ENCODE measurements at regions not wholly inside any gene's neighbourhood (a gene's known extent, or its start where the extent isn't known, plus 50 kb on each side); places are given as distances from the start of the nearest gene placed in this dataset.

DNA sequence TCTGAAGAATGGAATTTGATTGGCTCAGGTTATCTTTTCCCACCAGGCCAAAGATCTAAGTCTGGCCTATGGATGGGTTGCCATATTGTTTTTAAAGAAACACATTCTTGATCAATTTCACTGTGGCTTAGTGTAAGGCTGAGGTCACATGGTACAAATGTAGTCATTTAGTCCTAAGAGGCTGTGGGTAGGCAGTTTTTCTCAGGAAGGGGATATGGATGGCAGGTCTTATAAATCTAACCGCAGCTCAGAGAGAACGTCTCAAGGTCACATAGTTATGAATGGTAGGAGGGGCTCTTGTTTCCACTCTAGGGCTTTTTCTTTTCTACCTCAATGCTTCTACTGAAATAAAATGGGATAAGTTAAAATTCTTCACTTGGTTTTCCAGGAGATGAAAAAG lies 128.6 kb upstream of the ACTBL2 start:
- TF ChIP-seq, protein P1, sequence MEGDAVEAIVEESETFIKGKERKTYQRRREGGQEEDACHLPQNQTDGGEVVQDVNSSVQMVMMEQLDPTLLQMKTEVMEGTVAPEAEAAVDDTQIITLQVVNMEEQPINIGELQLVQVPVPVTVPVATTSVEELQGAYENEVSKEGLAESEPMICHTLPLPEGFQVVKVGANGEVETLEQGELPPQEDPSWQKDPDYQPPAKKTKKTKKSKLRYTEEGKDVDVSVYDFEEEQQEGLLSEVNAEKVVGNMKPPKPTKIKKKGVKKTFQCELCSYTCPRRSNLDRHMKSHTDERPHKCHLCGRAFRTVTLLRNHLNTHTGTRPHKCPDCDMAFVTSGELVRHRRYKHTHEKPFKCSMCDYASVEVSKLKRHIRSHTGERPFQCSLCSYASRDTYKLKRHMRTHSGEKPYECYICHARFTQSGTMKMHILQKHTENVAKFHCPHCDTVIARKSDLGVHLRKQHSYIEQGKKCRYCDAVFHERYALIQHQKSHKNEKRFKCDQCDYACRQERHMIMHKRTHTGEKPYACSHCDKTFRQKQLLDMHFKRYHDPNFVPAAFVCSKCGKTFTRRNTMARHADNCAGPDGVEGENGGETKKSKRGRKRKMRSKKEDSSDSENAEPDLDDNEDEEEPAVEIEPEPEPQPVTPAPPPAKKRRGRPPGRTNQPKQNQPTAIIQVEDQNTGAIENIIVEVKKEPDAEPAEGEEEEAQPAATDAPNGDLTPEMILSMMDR (IDR thresholded peaks at IDR 0.05) = no peak
- no peaks in the 10 kb centered on the region for H3K27me3 ChIP-seq
- H3K36me3 ChIP-seq = no peaks in the 10 kb centered on the region
- intact Hi-C loops (cut with DNase I) = no loop called here
- H3K4me1 ChIP-seq = no peaks in the 10 kb centered on the region
- DNase-seq (no peak), ATAC-seq (no peak)
- no peak overlapping the region for H3K27ac ChIP-seq
- WGBS, 2 donors = 74 to 83% methylated on average over 2 of the region's 2 CpGs
- no peak overlapping the region for H3K4me3 ChIP-seq
- H3K9me3 ChIP-seq = peaks cover 0 to 8% (median 0%) of the 10 kb centered on the region in 11 donors

DNA sequence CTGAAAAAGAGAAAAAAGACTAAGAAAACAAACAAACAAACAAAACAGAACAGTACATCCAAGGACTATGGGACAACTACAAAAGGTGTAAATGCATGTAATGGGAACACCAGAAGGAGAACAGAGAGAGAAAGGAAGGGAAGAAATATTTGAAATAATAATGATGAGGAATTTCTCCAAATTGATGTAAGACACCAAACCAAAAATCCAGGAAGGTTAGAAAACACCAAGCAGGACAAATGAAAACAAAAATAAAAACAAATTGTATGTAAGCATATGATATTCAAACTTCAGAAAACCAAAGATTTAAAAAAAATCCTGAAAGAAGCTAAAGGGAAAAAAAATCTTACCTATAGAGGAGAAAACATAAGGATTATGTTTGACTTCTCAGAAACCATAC lies 125.9 kb upstream of the ACTBL2 start:
- no peaks in the 10 kb centered on the region for H3K36me3 ChIP-seq
- ATAC-seq (no peak), DNase-seq (no peak)
- H3K4me3 ChIP-seq = no peak overlapping the region
- H3K27me3 ChIP-seq = no peaks in the 10 kb centered on the region
- TF ChIP-seq, protein P1 (IDR thresholded peaks at IDR 0.05) = no peak
- H3K27ac ChIP-seq = no peak overlapping the region
- intact Hi-C loops (cut with DNase I) = no loop called here
- peaks cover 0 to 8% (median 0%) of the 10 kb centered on the region in 11 donors for H3K9me3 ChIP-seq
- H3K4me1 ChIP-seq = no peaks in the 10 kb centered on the region

DNA sequence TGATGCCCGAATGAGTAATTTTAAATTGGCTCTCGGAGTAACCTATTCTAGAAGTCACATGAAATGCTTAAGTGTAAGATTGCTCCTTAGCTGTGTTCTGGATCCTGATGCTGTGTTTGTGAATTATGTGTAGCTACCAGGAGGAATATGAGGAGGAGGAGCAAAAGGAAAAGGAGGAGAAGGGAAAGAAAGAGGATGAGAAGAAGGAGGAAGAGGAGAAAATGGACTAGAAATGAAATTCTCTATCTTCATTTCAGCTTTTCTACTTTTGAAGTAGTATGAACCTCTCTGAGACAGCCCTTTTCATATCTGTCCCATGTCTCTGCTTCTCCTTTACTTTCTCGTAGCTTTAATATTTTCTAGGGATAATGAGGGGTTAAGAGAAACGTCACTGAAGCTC lies 119.4 kb upstream of the ACTBL2 start:
- DNase-seq = no peak
- H3K27me3 ChIP-seq = no peaks in the 10 kb centered on the region
- WGBS, 2 donors = 81 to 88% methylated on average over 4 of the region's 4 CpGs
- H3K27ac ChIP-seq = no peak overlapping the region
- no peaks in the 10 kb centered on the region for H3K36me3 ChIP-seq
- no peak for ATAC-seq
- TF ChIP-seq, protein P1 (IDR thresholded peaks at IDR 0.05) = no peak
- no peaks in the 10 kb centered on the region for H3K9me3 ChIP-seq
- intact Hi-C loops (cut with DNase I) = loop anchor here in 1 of 10 donors (1.0 kb wide), 1 partner anchor 42 kb away; no protein-coding TSS in a partner anchor
- H3K4me3 ChIP-seq = no peak overlapping the region
- H3K4me1 ChIP-seq = no peaks in the 10 kb centered on the region

DNA sequence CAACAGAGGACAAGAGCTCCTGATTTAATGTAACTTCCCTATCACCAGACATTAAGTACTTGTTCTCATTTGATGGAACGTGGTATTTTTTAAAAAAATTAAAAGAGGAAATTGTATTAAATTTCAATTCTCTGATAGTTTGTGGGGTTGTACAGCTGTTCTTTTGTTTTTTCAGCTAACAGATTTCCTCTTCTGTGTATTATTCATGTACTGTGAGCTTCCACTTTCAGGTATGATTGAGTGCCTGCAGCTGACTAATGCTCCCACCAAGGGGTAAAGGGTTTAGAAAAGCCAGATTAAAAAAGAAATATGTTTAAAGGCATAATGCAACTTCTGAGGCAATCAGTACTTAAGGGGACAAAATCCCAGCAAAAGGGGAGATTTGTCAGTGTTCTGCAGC lies 117.7 kb upstream of the ACTBL2 start:
- Histone ChIP-seq H3K4me3 (no peak overlapping the region), H3K36me3 (no peaks in the 10 kb centered on the region), H3K27me3 (no peaks in the 10 kb centered on the region), H3K27ac (no peak overlapping the region), H3K4me1 (peaks cover 0 to 10% (median 0%) of the 10 kb centered on the region in 9 donors), H3K9me3 (no peaks in the 10 kb centered on the region)
- intact Hi-C loops (cut with DNase I) = no loop called here
- no peak for ATAC-seq
- TF ChIP-seq, protein P1 (IDR thresholded peaks at IDR 0.05) = no peak
- 64 to 71% methylated on average over 1 of the region's 1 CpG for WGBS, 2 donors
- DNase-seq = no peak
